ENCODE measurements at regions not wholly inside any gene's neighbourhood (a gene's known extent, or its start where the extent isn't known, plus 50 kb on each side); places are given as distances from the start of the nearest gene placed in this dataset.

GRCh38 chr4:140247237-140247636, 93.3 kb upstream of the MAML3 start:
- Mint-ChIP-seq H3K27ac (no peak overlapping the region), H3K4me1 (peaks cover 30% of the 10 kb centered on the region), H3K4me3 (no peak overlapping the region), H3K9me3 (no peaks in the 10 kb centered on the region), H3K27me3 (peaks cover 19% of the 10 kb centered on the region), H3K36me3 (no peaks in the 10 kb centered on the region)
- no peak for DNase-seq
- CTCF ChIA-PET = interaction anchor here (1.1 to 1.2 kb wide), 2 partner anchors 235 to 596 kb away, joined by 3 to 4 read pairs; no protein-coding TSS in a partner anchor

GRCh38 chr4:140246216-140246615, 92.2 kb upstream of the MAML3 start:
- peaks cover 12% of the 10 kb centered on the region for H3K27me3 Mint-ChIP-seq
- no peak for DNase-seq
- H3K4me1 Mint-ChIP-seq = peaks cover 35% of the 10 kb centered on the region
- no peak overlapping the region for H3K4me3 Mint-ChIP-seq
- no peak overlapping the region for H3K27ac Mint-ChIP-seq
- H3K9me3 Mint-ChIP-seq = no peaks in the 10 kb centered on the region
- CTCF ChIA-PET = interaction anchor here (4.1 kb wide), 1 partner anchor 12 kb away, joined by 14 read pairs; no protein-coding TSS in a partner anchor
- no peaks in the 10 kb centered on the region for H3K36me3 Mint-ChIP-seq

GRCh38 chr4:140244328-140244727, 90.3 kb upstream of the MAML3 start:
- no peaks in the 10 kb centered on the region for H3K9me3 Mint-ChIP-seq
- DNase-seq = no peak
- H3K36me3 Mint-ChIP-seq = no peaks in the 10 kb centered on the region
- no peak overlapping the region for H3K27ac Mint-ChIP-seq
- H3K4me1 Mint-ChIP-seq = peaks cover 35% of the 10 kb centered on the region
- H3K4me3 Mint-ChIP-seq = no peak overlapping the region
- CTCF ChIA-PET = interaction anchor here (1.2 to 4.1 kb wide), 2 partner anchors 10 to 510 kb away, joined by 4 to 14 read pairs; no protein-coding TSS in a partner anchor
- peaks cover 11% of the 10 kb centered on the region for H3K27me3 Mint-ChIP-seq

GRCh38 chr4:140243278-140243753, 89.3 kb upstream of the MAML3 start:
- no peaks in the 10 kb centered on the region for H3K36me3 Mint-ChIP-seq
- peaks cover 12% of the 10 kb centered on the region for H3K27me3 Mint-ChIP-seq
- H3K9me3 Mint-ChIP-seq = no peaks in the 10 kb centered on the region
- H3K4me3 Mint-ChIP-seq = peak overlapping the region; percentile 33
- CTCF ChIA-PET = interaction anchor here (1.0 to 4.1 kb wide), 6 partner anchors 9 to 509 kb away, joined by 3 to 14 read pairs (median 6); no protein-coding TSS in a partner anchor
- DNase-seq = peak; percentile 35
- peaks cover 35% of the 10 kb centered on the region for H3K4me1 Mint-ChIP-seq
- peak overlapping the region; percentile 70 for H3K27ac Mint-ChIP-seq

- peak; percentile 43 for DNase-seq
- no peak overlapping the region for H3K4me3 Mint-ChIP-seq
- peaks cover 18% of the 10 kb centered on the region for H3K27me3 Mint-ChIP-seq
- H3K36me3 Mint-ChIP-seq = no peaks in the 10 kb centered on the region
- H3K4me1 Mint-ChIP-seq = peaks cover 31% of the 10 kb centered on the region
- CTCF ChIA-PET = interaction anchor here (1.0 to 4.1 kb wide), 5 partner anchors 8 to 270 kb away, joined by 3 to 14 read pairs (median 7); no protein-coding TSS in a partner anchor
- peak overlapping the region; percentile 70 for H3K27ac Mint-ChIP-seq
- no peaks in the 10 kb centered on the region for H3K9me3 Mint-ChIP-seq
Observed at GRCh38 chr4:140242357-140243277, 88.6 kb upstream of the MAML3 start.

GRCh38 chr4:140240237-140240636, 86.3 kb upstream of the MAML3 start:
- no peak for DNase-seq
- H3K27ac Mint-ChIP-seq = no peak overlapping the region

GRCh38 chr4:140239311-140239710, 85.3 kb upstream of the MAML3 start:
- Mint-ChIP-seq H3K4me3 (no peak overlapping the region), H3K36me3 (no peaks in the 10 kb centered on the region), H3K27me3 (peaks cover 23% of the 10 kb centered on the region), H3K4me1 (peaks cover 37% of the 10 kb centered on the region), H3K27ac (peak overlapping the region; percentile 43), H3K9me3 (no peaks in the 10 kb centered on the region)
- DNase-seq = no peak
- CTCF ChIA-PET = interaction anchor here (3.0 kb wide), 1 partner anchor 13 kb away, joined by 14 read pairs; no protein-coding TSS in a partner anchor

More at GRCh38 chr4:140240237-140240636, 86.3 kb upstream of the MAML3 start:
- H3K36me3 Mint-ChIP-seq = no peaks in the 10 kb centered on the region
- CTCF ChIA-PET = no interaction called here
- H3K27me3 Mint-ChIP-seq = peaks cover 23% of the 10 kb centered on the region
- H3K9me3 Mint-ChIP-seq = no peaks in the 10 kb centered on the region
- no peak overlapping the region for H3K4me3 Mint-ChIP-seq
- H3K4me1 Mint-ChIP-seq = peaks cover 29% of the 10 kb centered on the region

GRCh38 chr4:140238351-140239056, 84.5 kb upstream of the MAML3 start:
- H3K27ac Mint-ChIP-seq = no peak overlapping the region
- DNase-seq = no peak

GRCh38 chr4:140237616-140238350, 83.8 kb upstream of the MAML3 start:
- CTCF ChIA-PET = interaction anchor here (0.5 to 3.0 kb wide), 2 partner anchors 15 to 166 kb away, joined by 3 to 14 read pairs; no protein-coding TSS in a partner anchor
- no peak for DNase-seq
- H3K4me3 Mint-ChIP-seq = no peak overlapping the region
- no peaks in the 10 kb centered on the region for H3K36me3 Mint-ChIP-seq
- H3K4me1 Mint-ChIP-seq = peaks cover 32% of the 10 kb centered on the region
- no peak overlapping the region for H3K27ac Mint-ChIP-seq
- H3K27me3 Mint-ChIP-seq = peaks cover 23% of the 10 kb centered on the region
- no peaks in the 10 kb centered on the region for H3K9me3 Mint-ChIP-seq

More at GRCh38 chr4:140238351-140239056, 84.5 kb upstream of the MAML3 start:
- no peak overlapping the region for H3K4me3 Mint-ChIP-seq
- peaks cover 23% of the 10 kb centered on the region for H3K27me3 Mint-ChIP-seq
- H3K4me1 Mint-ChIP-seq = peaks cover 39% of the 10 kb centered on the region
- no peaks in the 10 kb centered on the region for H3K36me3 Mint-ChIP-seq
- no peaks in the 10 kb centered on the region for H3K9me3 Mint-ChIP-seq
- CTCF ChIA-PET = interaction anchor here (3.0 kb wide), 1 partner anchor 14 kb away, joined by 14 read pairs; no protein-coding TSS in a partner anchor

- Mint-ChIP-seq H3K27me3 (peaks cover 21% of the 10 kb centered on the region), H3K4me3 (no peak overlapping the region), H3K4me1 (peaks cover 21% of the 10 kb centered on the region), H3K27ac (no peak overlapping the region), H3K36me3 (no peaks in the 10 kb centered on the region), H3K9me3 (no peaks in the 10 kb centered on the region)
- DNase-seq = no peak
- CTCF ChIA-PET = interaction anchor here (2.5 to 3.0 kb wide), 2 partner anchors 16 kb away, joined by 14 read pairs; no protein-coding TSS in a partner anchor
Observed at GRCh38 chr4:140236654-140237169, 82.7 kb upstream of the MAML3 start.

GRCh38 chr4:140234697-140235060, 80.7 kb upstream of the MAML3 start:
- Mint-ChIP-seq H3K27ac (peak overlapping the region; percentile 73), H3K4me1 (peaks cover 20% of the 10 kb centered on the region), H3K27me3 (peaks cover 19% of the 10 kb centered on the region), H3K36me3 (no peaks in the 10 kb centered on the region), H3K9me3 (peaks cover 2% of the 10 kb centered on the region), H3K4me3 (peak overlapping the region; percentile 1)
- CTCF ChIA-PET = interaction anchor here (0.6 to 2.5 kb wide), 7 partner anchors 10 to 185 kb away, joined by 3 to 14 read pairs (median 4); no protein-coding TSS in a partner anchor
- DNase-seq = no peak

GRCh38 chr4:140233791-140234696, 80.1 kb upstream of the MAML3 start:
- Mint-ChIP-seq H3K27me3 (peaks cover 16% of the 10 kb centered on the region), H3K36me3 (no peaks in the 10 kb centered on the region), H3K4me3 (peak overlapping the region; percentile 1), H3K27ac (peak overlapping the region; percentile 75), H3K9me3 (peaks cover 2% of the 10 kb centered on the region), H3K4me1 (peaks cover 20% of the 10 kb centered on the region)
- DNase-seq = no peak
- CTCF ChIA-PET = interaction anchor here (0.6 to 2.5 kb wide), 7 partner anchors 10 to 185 kb away, joined by 3 to 14 read pairs (median 4); no protein-coding TSS in a partner anchor

All from activated naive CD4-positive, alpha-beta T cell treated with anti-CD3 and anti-CD28 coated beads, Interleukin-2, amount 10 ng/mL, durations not matched to agents 7 days and 5 days (primary cell).